NT2/D1 (cell line): ENCODE measurements at regions not wholly inside any gene's neighbourhood (a gene's known extent, or its start where the extent isn't known, plus 50 kb on each side); places are given as distances from the start of the nearest gene placed in this dataset.

Experiments
- SUZ12 ChIP-seq: IDR thresholded peaks from 2 replicates; pipeline ENCODE4 v1.6.1; 2011; ENCODE audit not compliant: insufficient read length, insufficient read depth; ENCODE audit errors: extremely low read depth
- YY1 ChIP-seq: IDR thresholded peaks from 2 replicates; pipeline ENCODE4 v1.6.1; 2011; ENCODE audit not compliant: insufficient read length, insufficient read depth
- ZNF274 ChIP-seq: IDR thresholded peaks from 2 replicates; pipeline ENCODE4 v1.6.1; 2011; ENCODE audit warnings: mild to moderate bottlenecking, low read depth, low read length

DNA sequence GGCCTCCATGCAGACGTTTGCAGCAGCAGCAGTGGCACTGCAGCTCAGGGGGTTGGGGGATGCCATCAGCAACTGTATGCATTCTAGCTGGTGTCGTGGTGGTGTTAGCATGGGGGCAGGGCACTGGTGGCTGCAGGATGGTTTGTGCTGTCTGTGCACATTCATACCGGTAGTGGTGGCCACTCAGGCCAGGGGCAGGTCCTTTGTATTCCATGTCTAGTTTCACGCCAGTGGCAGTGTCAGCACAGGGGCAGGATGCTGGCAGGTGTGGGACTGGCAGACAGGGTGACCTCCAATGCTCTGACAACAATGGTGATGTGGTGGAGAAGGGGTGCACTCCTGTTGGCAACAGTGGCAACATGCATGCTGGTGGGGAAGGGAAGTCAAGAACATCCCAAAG, 194.2 kb upstream of the LRRC7 start:
- TF ChIP-seq YY1 (no peak), SUZ12 (no peak), ZNF274 (no peak)
